Skin of body (tissue), 1 donor: ENCODE measurements at regions not wholly inside any gene's neighbourhood (a gene's known extent, or its start where the extent isn't known, plus 50 kb on each side); places are given as distances from the start of the nearest gene placed in this dataset.
"Not testable (repeated sequence)": the region's sequence is repeated elsewhere in the genome, so short reads cannot be mapped to it uniquely, and the experiment has no call there.

ENCODE experiments used
- DNase-seq: peaks from one replicate; lab custom pipeline; 2025; lab: John Stamatoyannopoulos, UW

GRCh38 chr5:60517850-60518249 is 182.1 kb downstream of the DEPDC1B start:
- DNase-seq, result no peak

GRCh38 chr5:60517094-60517694 is 182.8 kb downstream of the DEPDC1B start:
- DNase-seq, result no peak

DNA sequence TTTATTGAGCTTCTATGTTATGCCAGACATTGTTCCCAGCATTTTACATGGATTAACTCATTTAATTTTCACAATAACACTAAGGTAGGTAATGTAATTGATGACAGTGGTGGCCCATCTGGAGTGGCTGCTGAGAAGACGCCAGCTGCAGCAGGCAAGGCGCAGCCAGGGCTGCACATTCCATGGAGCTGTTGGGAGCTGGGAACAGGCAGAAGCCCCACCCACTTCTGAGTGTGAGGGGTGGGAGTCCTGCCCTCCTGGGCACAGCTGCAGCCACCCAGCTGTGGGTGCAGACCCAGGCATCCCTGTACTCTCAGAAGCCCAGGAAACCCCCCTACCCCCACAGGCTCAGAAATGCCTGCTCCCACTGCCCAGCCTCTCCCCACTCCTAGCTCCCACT is 183.3 kb downstream of the DEPDC1B start:
- DNase-seq, result no peak

DNA sequence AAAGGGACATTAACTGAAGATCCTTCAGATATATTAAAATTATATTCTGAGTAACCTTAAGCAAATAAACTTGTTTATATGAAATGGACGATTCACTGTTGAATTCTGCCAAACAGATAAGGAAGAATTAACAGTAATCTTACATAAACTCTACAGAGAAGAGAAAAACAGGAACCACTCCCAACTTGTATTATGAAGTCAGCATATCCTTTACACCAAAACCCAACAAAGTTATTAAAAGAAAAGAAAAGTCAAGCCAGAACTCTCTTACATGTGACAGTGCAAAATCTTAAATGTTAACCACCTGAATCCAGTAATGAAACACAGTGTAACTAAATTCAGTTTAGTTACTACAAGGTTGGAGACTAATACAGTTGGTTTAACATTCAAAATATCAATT is 185.8 kb downstream of the DEPDC1B start:
- no peak for DNase-seq

DNA sequence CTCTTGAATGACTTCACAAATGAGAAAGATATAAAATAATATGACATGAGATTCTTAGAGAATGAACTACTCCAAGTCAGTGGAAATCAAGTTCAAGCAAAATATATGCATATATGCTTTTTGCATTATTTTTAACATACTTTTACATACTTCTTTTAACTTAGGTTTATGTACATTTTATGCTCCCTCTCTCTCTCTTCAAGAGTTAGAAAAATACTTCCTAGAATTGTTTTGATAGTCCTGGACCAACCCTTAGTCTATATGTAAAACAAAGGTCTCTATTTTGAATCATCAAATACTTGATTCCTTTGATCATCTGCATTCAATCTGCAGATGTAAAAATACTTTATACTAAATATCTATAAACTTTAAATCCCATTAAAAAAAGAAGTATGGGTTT is 187.8 kb downstream of the DEPDC1B start:
- no peak for DNase-seq

- DNase-seq, result no peak
These were observed 189.3 kb downstream of the DEPDC1B start for GRCh38 chr5:60510663-60511062.

DNA sequence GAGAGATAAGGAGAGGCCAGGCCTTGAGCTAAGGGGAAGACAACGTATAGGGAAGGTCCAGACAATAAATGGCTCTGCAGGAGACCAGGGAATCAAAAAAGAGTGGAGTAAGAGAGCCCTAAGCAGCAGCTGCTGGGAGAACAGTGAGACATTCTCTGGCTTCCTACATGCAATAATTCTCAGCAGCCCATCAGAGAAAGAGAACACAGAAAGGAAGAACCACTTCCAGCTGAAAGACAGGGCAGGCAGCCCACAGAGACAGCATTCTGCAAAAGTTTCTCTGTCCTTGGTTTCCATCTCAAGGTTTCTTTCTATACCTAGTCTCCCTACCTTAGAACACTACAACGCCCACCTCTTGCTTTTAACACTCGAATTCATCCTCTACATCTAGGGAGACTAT is 189.9 kb downstream of the DEPDC1B start:
- no peak for DNase-seq

DNA sequence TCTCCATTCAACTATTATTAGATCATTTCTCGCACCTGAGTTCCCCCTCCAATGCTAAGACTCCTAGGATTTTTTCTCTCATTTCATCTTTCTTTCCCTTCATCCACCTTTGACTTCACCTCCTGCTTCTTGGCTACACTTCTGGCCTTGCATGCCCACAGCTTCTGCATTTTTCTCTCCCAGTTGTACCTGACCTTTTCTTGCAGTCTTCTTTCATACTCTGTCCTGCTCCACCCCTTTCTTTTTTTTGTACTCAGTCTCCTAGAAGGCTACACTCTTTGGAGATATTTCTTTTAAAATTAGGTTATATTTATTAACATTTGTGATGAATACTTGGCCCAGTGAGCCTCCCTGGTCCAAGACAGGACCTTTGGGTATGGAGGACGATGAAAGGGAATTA is 190.4 kb downstream of the DEPDC1B start:
- no peak for DNase-seq

DNA sequence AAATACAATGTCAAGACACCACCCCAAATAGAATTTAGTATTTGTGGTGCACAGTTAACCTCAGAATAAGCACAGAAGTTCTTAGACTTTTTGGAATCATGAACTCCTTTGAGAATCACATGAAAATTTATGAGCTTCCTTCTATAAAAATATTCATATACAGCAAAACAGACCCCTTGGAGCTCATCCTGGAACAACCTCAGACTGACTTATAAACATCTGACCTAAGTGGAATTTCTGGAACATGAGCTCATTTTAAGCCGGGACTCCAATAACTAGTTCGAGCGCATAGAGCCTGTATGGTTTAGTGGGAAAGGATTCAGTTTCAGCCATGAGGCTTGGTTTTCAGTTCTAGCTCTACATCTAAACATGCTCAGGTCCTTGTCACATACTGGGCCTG is 192.3 kb downstream of the DEPDC1B start:
- peak; percentile 38 for DNase-seq

DNA sequence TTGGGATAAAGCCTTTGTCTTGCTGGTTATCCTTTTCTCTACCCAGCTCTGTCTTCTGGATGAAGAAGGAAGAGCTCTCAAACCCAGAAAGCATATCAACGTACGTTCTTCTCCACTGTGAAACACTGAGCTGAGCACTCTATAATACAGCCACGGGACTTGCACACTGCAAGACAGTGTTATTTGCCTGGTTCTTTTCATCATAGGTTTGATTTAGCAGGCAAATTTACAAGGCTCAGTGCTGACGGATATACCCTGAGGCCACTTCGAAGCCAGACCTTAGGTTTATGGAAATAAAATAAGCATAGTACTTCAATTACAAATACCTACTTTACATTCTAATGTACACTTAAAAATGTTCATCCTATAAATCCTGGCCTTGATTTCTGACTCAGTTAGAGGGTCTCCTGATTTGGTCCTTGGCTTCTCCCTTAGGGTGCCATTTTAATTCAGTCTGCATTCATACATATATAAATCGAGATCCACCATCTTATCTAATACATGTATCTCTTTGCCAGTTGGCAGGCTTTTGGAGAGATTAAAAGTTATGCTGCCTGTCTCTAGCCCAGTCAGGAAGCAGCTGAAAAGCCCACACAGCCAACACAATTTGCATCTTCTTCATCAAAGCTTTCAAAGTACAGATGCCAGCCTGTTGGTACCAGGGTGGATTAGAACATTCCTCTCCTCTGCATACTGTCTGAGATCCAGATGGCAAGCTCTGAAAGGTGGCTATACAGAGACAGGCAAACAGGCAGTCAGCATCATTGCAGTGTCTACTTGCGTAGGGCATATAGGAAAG is 194.4 kb downstream of the DEPDC1B start:
- DNase-seq, result no peak

DNA sequence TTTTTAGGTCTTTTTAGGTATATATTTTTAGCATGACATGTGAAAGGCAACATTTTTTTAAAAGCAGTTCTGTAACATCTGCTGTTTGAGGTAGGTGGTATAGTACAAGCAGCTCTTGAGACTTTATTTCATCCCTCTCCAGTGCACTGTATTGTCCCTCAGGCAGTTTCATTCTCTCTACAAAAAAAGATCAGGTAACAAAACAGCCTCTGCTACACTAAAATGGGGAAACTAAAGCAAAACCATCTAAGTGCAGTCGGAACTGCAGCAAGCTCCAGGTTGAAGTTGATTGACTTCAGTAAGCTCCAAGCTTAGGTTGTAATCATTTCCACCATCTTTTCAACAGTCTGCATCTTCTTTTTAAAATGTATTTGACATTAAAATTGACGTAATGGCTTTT is 195.6 kb downstream of the DEPDC1B start:
- no peak for DNase-seq

GRCh38 chr5:60503771-60504170 is 196.2 kb downstream of the DEPDC1B start:
- DNase-seq, result no peak

DNA sequence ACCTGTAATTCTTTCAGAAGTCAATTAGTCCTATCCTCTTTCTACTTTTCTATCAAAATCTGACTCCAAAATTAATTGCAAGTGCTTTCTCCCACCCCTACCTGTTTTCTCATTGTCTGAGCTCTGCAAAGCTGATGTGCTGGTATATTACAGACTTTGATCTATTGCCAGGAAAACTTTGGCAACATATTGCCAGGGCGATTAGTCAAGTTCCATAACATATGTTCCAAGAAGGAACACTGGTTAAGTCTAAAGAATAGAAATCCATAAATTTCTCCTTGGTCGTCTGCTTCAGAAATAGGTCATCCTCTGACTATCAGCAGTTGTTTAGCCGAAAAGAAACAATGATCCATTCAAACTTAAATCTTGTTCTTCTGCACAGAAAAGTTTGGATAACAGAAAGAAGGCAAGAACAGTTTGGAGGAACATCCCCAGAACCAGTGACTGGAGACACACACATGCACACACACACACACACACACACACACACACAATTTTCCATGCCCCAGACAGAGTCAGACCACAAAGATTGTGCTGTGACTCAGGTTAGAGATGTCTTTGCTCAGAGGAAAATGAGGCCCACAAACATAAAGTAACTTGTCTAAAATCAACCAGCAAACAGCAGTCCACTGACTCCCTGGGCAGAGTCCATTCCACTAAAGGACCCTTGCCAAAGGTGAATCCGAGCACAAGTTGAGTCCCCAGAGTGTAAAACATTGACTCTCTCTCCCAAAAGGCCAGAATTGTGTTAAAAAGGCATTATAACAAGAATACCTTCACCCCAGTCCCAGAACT is 202.1 kb downstream of the DEPDC1B start:
- DNase-seq, result no peak

DNA sequence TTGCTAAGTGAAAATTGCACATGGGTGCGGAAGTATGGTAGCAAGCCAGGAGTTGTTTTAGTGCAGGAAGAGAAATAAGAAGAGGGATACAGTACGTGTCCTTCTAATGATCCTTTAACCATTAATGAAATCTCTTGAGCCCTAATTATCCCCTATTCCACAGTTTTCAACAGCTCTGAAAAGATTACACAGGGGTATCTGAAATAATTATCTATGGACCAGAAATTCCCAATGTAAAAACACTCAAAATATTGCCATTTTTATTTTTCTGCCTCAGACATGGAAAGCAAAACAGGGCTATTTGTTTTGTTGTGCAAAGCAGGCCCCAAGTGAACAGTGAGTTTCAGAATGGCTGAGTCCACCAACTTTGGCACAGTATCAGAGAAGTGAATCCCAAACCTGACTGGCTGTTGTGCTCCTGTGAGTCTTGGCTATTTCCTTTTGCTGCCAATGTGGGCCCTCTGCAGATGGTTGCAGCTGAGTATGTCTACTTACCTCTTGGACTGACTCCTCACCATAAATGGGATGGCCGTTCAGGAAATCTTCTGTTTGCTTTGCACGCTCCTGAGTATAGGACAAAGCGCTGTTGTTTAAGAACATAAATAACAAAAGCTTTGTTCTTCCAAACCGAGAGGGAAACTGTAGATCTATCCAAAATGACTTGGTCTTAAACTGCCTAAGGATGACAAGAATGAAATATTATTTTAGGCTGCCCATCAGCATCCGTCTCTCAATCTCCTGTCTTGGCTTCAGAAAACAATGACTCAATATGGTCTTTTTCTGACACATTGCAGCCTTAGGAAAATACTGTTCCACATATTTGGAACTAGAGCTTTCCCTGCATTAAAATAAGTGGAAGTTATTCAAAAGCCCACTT is 204.1 kb downstream of the DEPDC1B start:
- DNase-seq, result no peak

- DNase-seq, result no peak
These were observed 205.3 kb downstream of the DEPDC1B start for GRCh38 chr5:60494635-60495034.

DNA sequence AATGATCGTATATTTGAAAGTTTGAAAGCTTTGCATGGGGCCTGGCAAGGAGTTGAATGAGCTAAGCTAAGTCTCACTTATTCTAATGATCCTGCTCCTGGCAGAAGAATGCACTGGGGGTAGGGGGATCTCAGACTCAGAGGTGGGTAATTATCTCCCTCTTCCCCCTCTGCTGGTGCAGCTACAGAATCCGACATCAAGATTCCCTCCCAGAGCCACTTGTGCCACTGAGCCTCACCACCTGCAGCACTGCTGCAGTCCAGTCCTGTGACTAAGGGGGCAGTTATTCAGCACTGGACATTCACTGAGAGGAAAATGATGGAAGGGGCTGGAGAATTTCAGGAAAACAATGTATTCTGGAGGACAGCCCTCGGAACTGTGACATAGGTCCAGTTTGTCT is 205.8 kb downstream of the DEPDC1B start:
- no peak for DNase-seq

GRCh38 chr5:60493372-60493771 is 206.6 kb downstream of the DEPDC1B start:
- DNase-seq, result no peak

DNA sequence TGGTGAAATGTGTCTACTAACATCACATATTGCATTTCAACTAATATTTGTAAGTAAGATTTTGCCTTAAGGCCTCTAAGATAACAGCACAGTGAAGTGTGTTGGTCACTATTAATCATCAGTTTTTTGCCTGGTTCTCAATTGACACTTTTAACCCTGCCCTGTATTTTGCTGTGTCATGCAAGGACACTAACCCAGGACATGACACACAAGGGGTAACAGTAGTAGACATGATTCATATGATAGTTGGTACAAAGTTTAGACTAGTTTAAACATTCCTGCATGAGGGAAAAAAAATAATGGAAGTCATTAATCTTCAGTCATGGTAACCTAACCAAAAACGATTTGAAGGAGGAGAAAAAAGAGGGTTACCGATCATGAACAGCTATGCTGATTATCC is 207.0 kb downstream of the DEPDC1B start:
- no peak for DNase-seq

DNA sequence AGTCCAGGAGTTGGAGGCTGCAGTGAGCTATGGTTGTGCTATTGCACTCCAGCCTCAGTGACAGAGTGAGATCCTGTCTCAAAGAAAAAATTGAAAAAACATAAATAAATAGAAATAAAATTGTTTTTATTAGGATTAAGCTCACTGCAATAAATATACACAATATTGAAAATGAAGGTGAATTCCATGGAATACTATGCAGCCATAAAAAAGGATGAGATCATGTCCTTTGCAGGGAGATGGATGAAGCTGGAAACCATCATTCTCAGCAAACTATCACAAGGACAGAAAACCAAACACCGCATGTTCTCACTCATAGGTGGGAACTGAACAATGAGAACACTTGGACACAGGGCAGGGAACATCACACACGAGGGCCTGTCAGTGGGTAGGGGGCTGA is 207.6 kb downstream of the DEPDC1B start:
- DNase-seq, result not testable (repeated sequence)

DNA sequence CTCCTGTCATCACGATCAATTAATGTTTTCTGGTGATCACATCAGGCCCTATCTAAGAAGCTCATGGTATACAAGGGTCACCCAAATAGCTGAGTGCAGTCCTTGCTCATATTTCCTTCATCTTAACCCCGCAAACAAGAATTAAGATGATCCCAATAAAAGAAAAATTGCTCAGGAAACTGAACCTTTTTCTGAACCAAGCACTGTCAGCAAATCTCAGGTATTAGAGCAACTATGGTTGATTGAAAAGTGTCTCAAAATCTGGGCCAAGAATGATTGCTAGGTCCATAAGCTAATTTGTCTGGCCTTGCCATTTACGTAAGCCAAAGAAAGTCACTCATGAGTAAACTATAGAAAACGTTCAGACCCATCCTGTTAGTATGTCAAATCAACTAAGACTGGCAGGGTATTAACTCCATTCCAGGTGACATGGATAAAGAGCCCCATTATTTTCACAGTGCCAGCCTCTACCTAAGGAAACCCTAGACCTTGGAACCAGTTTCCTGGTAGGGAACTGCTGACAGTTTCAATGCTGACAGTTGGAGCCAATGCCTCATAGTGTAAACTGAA is 209.3 kb downstream of the DEPDC1B start:
- no peak for DNase-seq

- DNase-seq, result no peak
These were observed 210.1 kb downstream of the DEPDC1B start for GRCh38 chr5:60489856-60490255.
